Thymus (tissue), 11 donors: ENCODE measurements at regions not wholly inside any gene's neighbourhood (a gene's known extent, or its start where the extent isn't known, plus 50 kb on each side); places are given as distances from the start of the nearest gene placed in this dataset.

ENCODE experiments used
- DNase-seq, 9 donors: peaks; one replicate each; pipeline ENCODE4 v3.0.0-alpha.2; 2013; ENCODE audit warnings: low spot score in 9 of 9, low read depth in 6 of 9, missing footprints in 1 of 9
- H3K27ac ChIP-seq, 2 donors: one replicate each; pipeline ENCODE4 v1.5.1; 2013; ENCODE audit warnings: control low read depth in 1 of 2, low read depth in 1 of 2, low read length in 1 of 2, mild to moderate bottlenecking in 1 of 2, moderate library complexity in 1 of 2
- H3K27me3 ChIP-seq, 2 donors: one replicate each; pipeline ENCODE4 v1.5.1; 2013; ENCODE audit warnings: low read length in 1 of 2; ENCODE audit not compliant: control insufficient read depth in 2 of 2, insufficient read depth in 1 of 2
- H3K36me3 ChIP-seq, 2 donors: one replicate each; pipeline ENCODE4 v1.5.1; 2013; ENCODE audit warnings: low read length in 1 of 2, mild to moderate bottlenecking in 1 of 2, moderate library complexity in 1 of 2; ENCODE audit not compliant: control insufficient read depth in 2 of 2, insufficient read depth in 2 of 2
- H3K4me1 ChIP-seq, 2 donors: one replicate each; pipeline ENCODE4 v1.5.1; 2013; ENCODE audit warnings: low read length in 2 of 2; ENCODE audit not compliant: control insufficient read depth in 2 of 2, insufficient read depth in 2 of 2
- H3K4me3 ChIP-seq, 2 donors: one replicate each; pipeline ENCODE4 v1.5.1; 2013; ENCODE audit warnings: low read length in 2 of 2, control low read depth in 1 of 2, mild to moderate bottlenecking in 1 of 2
- H3K9me3 ChIP-seq, 2 donors: one replicate each; pipeline ENCODE4 v1.5.1; 2013; ENCODE audit warnings: low read length in 1 of 2, mild to moderate bottlenecking in 1 of 2; ENCODE audit not compliant: control insufficient read depth in 2 of 2, insufficient read depth in 1 of 2
- WGBS: extraction: QIAGEN DNeasy Blood & Tissue Kit; methylation state at CpG from one replicate; pipeline ENCODE4 v1.1.7; 2013; 5-methylcytosine and 5-hydroxymethylcytosine counted together
- donor health status: healthy.

GRCh38 chr6:163655217-163656121 is 241.0 kb downstream of the QKI start:
- no peak overlapping the region for H3K4me3 ChIP-seq
- no peaks in the 10 kb centered on the region for H3K27me3 ChIP-seq
- H3K27ac ChIP-seq = no peak overlapping the region
- no peaks in the 10 kb centered on the region for H3K4me1 ChIP-seq
- no peak for DNase-seq
- no peaks in the 10 kb centered on the region for H3K36me3 ChIP-seq
- WGBS = 88% methylated on average over 7 of the region's 7 CpGs
- no peaks in the 10 kb centered on the region for H3K9me3 ChIP-seq

- no peaks in the 10 kb centered on the region for H3K9me3 ChIP-seq
- H3K4me1 ChIP-seq = no peaks in the 10 kb centered on the region
- H3K4me3 ChIP-seq = no peak overlapping the region
- H3K36me3 ChIP-seq = no peaks in the 10 kb centered on the region
- 95% methylated on average over 7 of the region's 7 CpGs for WGBS
- no peaks in the 10 kb centered on the region for H3K27me3 ChIP-seq
- H3K27ac ChIP-seq = no peak overlapping the region
- DNase-seq = no peak
These were observed 237.6 kb downstream of the QKI start for GRCh38 chr6:163651915-163652668.

DNA sequence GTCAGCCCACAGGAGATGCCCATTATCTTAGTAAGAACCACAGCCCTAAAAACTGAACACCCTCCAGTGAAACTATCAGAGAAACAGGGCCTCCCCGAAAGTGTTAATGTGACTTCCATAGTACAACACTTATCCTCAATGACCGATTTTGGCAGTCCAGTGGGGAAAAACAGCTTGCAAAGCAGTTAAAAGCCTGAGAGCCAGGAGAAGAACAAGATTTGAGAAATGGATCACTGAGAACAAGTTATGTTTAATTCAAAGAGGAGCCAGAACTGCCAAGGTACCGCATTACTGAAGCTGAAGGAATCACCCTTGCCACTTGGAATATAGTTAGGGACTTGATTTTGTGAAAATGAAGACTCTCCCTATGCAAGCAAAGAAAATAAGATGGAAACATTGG is 236.9 kb downstream of the QKI start:
- no peak for DNase-seq
- no peak overlapping the region for H3K27ac ChIP-seq
- 92% methylated on average over 3 of the region's 3 CpGs for WGBS

DNA sequence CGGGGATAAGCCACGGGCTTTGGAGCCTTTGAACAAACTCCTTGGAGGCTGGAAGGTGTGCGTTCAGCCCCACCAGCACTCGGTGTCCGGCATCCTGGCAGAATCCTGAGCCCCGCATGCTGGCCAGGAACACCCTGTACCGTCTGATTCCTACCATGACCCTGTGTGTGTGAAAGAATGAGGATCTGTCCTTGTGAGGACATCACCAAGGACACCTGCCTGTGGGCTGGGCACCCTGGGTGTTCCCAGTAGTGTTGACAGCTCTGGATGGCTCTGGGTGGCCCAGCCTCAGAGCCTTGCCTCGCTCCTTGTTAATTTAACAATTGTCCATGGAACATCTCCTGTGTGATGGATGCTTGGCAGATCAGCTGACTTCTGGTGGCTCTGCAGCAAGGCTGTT is 234.3 kb downstream of the QKI start:
- no peaks in the 10 kb centered on the region for H3K4me1 ChIP-seq
- WGBS = 95% methylated on average over 8 of the region's 8 CpGs
- no peak for DNase-seq
- no peak overlapping the region for H3K4me3 ChIP-seq
- H3K9me3 ChIP-seq = no peaks in the 10 kb centered on the region
- no peak overlapping the region for H3K27ac ChIP-seq
- no peaks in the 10 kb centered on the region for H3K27me3 ChIP-seq
- no peaks in the 10 kb centered on the region for H3K36me3 ChIP-seq

More for the DNA sequence above, 236.9 kb downstream of the QKI start:
- no peaks in the 10 kb centered on the region for H3K27me3 ChIP-seq
- no peak overlapping the region for H3K4me3 ChIP-seq
- H3K4me1 ChIP-seq = no peaks in the 10 kb centered on the region
- no peaks in the 10 kb centered on the region for H3K9me3 ChIP-seq
- H3K36me3 ChIP-seq = no peaks in the 10 kb centered on the region

- DNase-seq = no peak
- Histone ChIP-seq H3K27me3 (no peaks in the 10 kb centered on the region), H3K4me1 (no peaks in the 10 kb centered on the region), H3K4me3 (no peak overlapping the region), H3K27ac (no peak overlapping the region), H3K9me3 (no peaks in the 10 kb centered on the region), H3K36me3 (no peaks in the 10 kb centered on the region)
- WGBS = 98% methylated on average over 8 of the region's 8 CpGs
These were observed 233.1 kb downstream of the QKI start for GRCh38 chr6:163647624-163648023.

GRCh38 chr6:163646866-163647265 is 232.3 kb downstream of the QKI start:
- no peaks in the 10 kb centered on the region for H3K36me3 ChIP-seq
- no peaks in the 10 kb centered on the region for H3K4me1 ChIP-seq
- no peak for DNase-seq
- H3K27ac ChIP-seq = no peak overlapping the region
- no peak overlapping the region for H3K4me3 ChIP-seq
- H3K27me3 ChIP-seq = no peaks in the 10 kb centered on the region
- 84% methylated on average over 3 of the region's 3 CpGs for WGBS
- no peaks in the 10 kb centered on the region for H3K9me3 ChIP-seq

GRCh38 chr6:163646133-163646532 is 231.6 kb downstream of the QKI start:
- Histone ChIP-seq H3K36me3 (no peaks in the 10 kb centered on the region), H3K27ac (no peak overlapping the region), H3K4me3 (no peak overlapping the region), H3K9me3 (no peaks in the 10 kb centered on the region), H3K27me3 (no peaks in the 10 kb centered on the region), H3K4me1 (no peaks in the 10 kb centered on the region)
- no peak for DNase-seq
- 85% methylated on average over 9 of the region's 9 CpGs for WGBS

GRCh38 chr6:163645560-163645959 is 231.0 kb downstream of the QKI start:
- Histone ChIP-seq H3K9me3 (no peaks in the 10 kb centered on the region), H3K4me1 (no peaks in the 10 kb centered on the region), H3K27me3 (no peaks in the 10 kb centered on the region), H3K27ac (no peak overlapping the region), H3K36me3 (no peaks in the 10 kb centered on the region), H3K4me3 (no peak overlapping the region)
- DNase-seq = no peak
- WGBS = 86% methylated on average over 10 of the region's 10 CpGs

- no peak overlapping the region for H3K27ac ChIP-seq
- no peak overlapping the region for H3K4me3 ChIP-seq
- 81% methylated on average over 3 of the region's 3 CpGs for WGBS
- DNase-seq = no peak
- H3K36me3 ChIP-seq = no peaks in the 10 kb centered on the region
- H3K9me3 ChIP-seq = no peaks in the 10 kb centered on the region
- no peaks in the 10 kb centered on the region for H3K27me3 ChIP-seq
- H3K4me1 ChIP-seq = no peaks in the 10 kb centered on the region
These were observed 229.3 kb downstream of the QKI start for GRCh38 chr6:163643866-163644265.
